BE2C (cell line): ENCODE measurements at regions not wholly inside any gene's neighbourhood (a gene's known extent, or its start where the extent isn't known, plus 50 kb on each side); places are given as distances from the start of the nearest gene placed in this dataset.
A peak's percentile ranks its signal among the peaks of the same experiment; 100 is the strongest.

Source experiments
- DNase-seq: peaks from one replicate; pipeline ENCODE4 v3.0.0-alpha.2; 2020
- H3K27me3 ChIP-seq: fragments of 250-450 bp; sonication (Bioruptor Pico); 2 replicates; pipeline ENCODE4 v1.5.1; 2020; ENCODE audit warnings: mild to moderate bottlenecking
- H3K36me3 ChIP-seq: fragments of 250-450 bp; sonication (Bioruptor Pico); 2 replicates; pipeline ENCODE4 v1.5.1; 2020; ENCODE audit warnings: mild to moderate bottlenecking
- H3K4me1 ChIP-seq: fragments of 250-450 bp; sonication (Bioruptor Pico); 2 replicates; pipeline ENCODE4 v1.5.1; 2020
- H3K4me3 ChIP-seq: 2 replicates; pipeline ENCODE4 v1.5.1; 2011; ENCODE audit warnings: low read depth, low read length
- H3K9me3 ChIP-seq: fragments of 250-450 bp; sonication (Bioruptor Pico); 2 replicates; pipeline ENCODE4 v1.5.1; 2020
- CTCF ChIP-seq: IDR thresholded peaks from 2 replicates; pipeline ENCODE4 v1.5.1; 2012; ENCODE audit warnings: mild to moderate bottlenecking, low read depth, low read length

GRCh38 chr1:234985516-234986294 is 142.9 kb downstream of the TOMM20 start:
- Histone ChIP-seq H3K9me3 (no peaks in the 10 kb centered on the region), H3K4me1 (no peaks in the 10 kb centered on the region; the same call in none of the 2 replicates), H3K4me3 (no peak overlapping the region), H3K27me3 (no peaks in the 10 kb centered on the region), H3K36me3 (no peaks in the 10 kb centered on the region)
- TF ChIP-seq CTCF: no peak
- DNase-seq: no peak

- Histone ChIP-seq H3K36me3 (no peaks in the 10 kb centered on the region), H3K9me3 (no peaks in the 10 kb centered on the region), H3K4me1 (peaks cover 2% of the 10 kb centered on the region), H3K4me3 (no peak overlapping the region), H3K27me3 (no peaks in the 10 kb centered on the region)
- no peak for DNase-seq
- no peak for TF ChIP-seq CTCF
Observed at GRCh38 chr1:234985007-234985370, 143.6 kb downstream of the TOMM20 start.

- DNase-seq: no peak
- Histone ChIP-seq H3K4me1 (peaks cover 7% of the 10 kb centered on the region), H3K36me3 (no peaks in the 10 kb centered on the region)
Observed at GRCh38 chr1:234983564-234984238, 144.9 kb downstream of the TOMM20 start.

GRCh38 chr1:234981758-234982157 is 146.9 kb downstream of the TOMM20 start:
- no peak for DNase-seq
- TF ChIP-seq CTCF: no peak
- no peaks in the 10 kb centered on the region for H3K36me3 ChIP-seq

More at GRCh38 chr1:234983564-234984238, 144.9 kb downstream of the TOMM20 start:
- Histone ChIP-seq H3K4me3 (no peak overlapping the region), H3K27me3 (no peaks in the 10 kb centered on the region), H3K9me3 (no peaks in the 10 kb centered on the region)
- no peak for TF ChIP-seq CTCF

GRCh38 chr1:234980645-234981396 is 147.8 kb downstream of the TOMM20 start:
- DNase-seq: peak; percentile 40
- Histone ChIP-seq H3K9me3 (no peaks in the 10 kb centered on the region), H3K27me3 (no peaks in the 10 kb centered on the region), H3K36me3 (no peaks in the 10 kb centered on the region), H3K4me3 (no peak overlapping the region), H3K4me1 (peaks cover 29% of the 10 kb centered on the region)
- no peak for TF ChIP-seq CTCF

More at GRCh38 chr1:234981758-234982157, 146.9 kb downstream of the TOMM20 start:
- Histone ChIP-seq H3K27me3 (no peaks in the 10 kb centered on the region), H3K9me3 (no peaks in the 10 kb centered on the region), H3K4me3 (no peak overlapping the region), H3K4me1 (peaks cover 19% of the 10 kb centered on the region)
